Effector CD8-positive, alpha-beta T cell (primary cell): ENCODE measurements at regions not wholly inside any gene's neighbourhood (a gene's known extent, or its start where the extent isn't known, plus 50 kb on each side); places are given as distances from the start of the nearest gene placed in this dataset.

Source experiments
- DNase-seq: peaks from one replicate; lab custom pipeline; 2025; lab: John Stamatoyannopoulos, UW

- no peak for DNase-seq
These were observed 64.9 kb upstream of the GALNT9 start for GRCh38 chr12:132393991-132394949.

GRCh38 chr12:132393245-132393795 lies 63.9 kb upstream of the GALNT9 start:
- no peak for DNase-seq

DNA sequence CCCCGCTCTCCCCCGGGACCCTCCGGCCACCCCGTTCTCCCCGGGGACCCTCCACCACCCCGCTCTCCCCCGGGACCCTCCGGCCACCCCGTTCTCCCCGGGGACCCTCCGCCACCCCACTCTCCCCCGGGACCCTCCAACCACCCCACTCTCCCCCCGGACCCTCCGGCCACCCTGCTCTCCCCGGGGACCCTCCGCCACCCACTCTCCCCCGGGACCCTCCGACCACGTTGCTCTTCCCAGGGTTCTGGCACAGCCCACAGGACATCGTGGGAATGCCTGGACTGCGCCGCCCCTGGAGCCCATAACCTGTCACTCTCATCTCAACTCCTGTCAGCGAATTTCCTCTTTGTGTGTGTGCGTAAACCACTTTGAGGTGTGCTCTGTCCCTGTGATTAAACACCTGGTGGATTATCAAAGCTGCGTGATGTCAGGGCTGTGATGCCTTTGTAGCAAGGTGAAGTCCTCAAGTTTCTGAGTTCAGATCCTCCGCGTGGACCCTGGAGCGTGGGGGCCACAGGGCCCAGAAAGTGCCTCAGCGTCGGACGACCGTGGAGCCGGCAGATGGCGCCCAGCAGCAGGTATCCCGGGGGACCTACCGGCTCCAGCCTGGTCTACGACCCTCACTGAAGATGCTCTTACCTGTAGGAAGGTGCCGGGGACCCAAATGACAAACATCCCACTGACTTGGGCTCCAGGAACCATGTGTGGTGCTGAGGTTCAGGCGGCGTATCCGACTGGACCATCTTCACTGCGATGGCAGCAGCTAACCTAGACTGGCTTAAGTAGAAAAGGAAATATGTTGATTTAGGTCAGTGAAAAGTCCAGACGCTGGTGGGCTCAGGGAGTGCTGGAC lies 63.2 kb upstream of the GALNT9 start:
- no peak for DNase-seq

DNA sequence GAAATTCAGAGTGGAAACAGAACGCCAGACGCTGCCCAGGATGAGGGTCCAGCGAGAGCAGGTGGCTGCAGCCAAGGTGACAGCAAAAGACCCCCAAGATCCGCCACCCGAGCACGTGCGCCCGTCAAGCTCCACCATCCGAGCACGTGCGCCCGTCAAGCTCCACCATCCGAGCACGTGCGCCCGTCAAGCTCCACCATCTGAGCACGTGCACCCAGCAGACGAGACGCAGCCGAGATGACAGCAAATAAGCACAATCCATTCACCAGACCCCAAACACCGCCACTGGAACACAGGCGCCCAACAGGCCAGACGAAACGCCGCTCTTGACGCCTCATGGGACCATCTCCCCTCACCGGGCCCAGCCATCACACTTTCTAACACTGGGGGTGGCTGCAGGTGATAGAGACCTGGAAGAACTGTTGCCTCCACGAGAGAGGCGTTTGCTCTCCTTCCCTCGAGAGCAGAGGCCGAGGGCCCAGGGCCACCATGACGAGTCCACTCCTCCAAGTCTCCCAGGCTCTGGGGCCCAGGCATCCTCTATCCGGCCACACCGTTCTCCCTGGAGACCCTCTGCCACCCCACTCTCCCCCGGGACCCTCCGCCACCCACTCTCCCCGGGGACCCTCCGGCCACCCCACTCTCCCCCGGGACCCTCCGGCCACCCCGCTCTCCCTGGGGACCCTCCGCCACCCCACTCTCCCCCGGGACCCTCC lies 62.1 kb upstream of the GALNT9 start:
- no peak for DNase-seq

- no peak for DNase-seq
These were observed 61.1 kb upstream of the GALNT9 start for GRCh38 chr12:132390287-132391076.

GRCh38 chr12:132389526-132390286 lies 60.3 kb upstream of the GALNT9 start:
- no peak for DNase-seq

DNA sequence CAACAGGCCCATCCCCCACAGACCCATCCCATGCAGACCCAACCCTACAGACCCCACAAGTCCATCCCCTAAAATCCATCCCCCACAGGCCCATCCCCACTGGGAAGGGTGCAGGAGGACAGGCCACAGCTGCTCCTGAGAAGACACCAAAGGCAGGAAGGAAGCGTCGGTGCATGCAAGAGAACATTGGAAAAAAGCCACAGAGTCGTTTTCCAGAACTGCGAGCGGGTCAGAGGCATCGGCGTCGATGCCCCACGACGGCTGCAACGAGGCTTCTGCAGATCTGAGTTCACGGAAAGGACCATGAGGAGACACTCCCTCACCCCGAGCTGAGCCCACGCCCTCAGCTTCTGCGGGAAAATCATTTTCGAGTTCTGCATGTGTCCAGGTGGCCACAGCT lies 59.6 kb upstream of the GALNT9 start:
- no peak for DNase-seq

- DNase-seq = no peak
These were observed 59.1 kb upstream of the GALNT9 start for GRCh38 chr12:132388379-132389015.

DNA sequence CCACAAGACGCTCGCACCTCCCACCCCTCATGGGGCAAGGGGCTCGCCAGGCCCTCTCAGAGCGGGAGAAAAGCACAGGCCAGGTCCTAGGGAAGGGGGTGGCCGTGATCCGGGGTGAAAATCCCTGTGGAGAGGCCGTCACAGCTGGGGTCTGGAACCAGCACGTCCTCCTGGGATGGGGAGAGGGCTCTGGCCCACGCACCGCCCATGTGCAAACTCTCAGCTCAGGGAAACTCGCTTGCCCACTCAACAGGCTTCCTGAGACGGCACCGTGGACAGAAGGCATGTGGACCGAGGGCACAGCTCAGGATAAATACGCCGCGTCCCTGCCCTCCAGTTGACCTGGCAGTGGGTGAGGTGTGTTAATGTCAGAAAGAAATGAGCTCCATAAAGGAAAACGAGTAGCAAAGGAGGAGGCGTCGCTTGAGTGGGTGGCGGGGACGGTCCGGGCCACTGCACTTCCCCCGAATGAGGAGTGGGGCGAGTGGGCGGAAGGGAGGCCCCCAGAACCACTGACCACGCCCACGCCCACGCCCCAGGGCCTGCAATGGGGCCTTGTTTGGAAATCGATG lies 57.6 kb upstream of the GALNT9 start:
- DNase-seq = no peak

DNA sequence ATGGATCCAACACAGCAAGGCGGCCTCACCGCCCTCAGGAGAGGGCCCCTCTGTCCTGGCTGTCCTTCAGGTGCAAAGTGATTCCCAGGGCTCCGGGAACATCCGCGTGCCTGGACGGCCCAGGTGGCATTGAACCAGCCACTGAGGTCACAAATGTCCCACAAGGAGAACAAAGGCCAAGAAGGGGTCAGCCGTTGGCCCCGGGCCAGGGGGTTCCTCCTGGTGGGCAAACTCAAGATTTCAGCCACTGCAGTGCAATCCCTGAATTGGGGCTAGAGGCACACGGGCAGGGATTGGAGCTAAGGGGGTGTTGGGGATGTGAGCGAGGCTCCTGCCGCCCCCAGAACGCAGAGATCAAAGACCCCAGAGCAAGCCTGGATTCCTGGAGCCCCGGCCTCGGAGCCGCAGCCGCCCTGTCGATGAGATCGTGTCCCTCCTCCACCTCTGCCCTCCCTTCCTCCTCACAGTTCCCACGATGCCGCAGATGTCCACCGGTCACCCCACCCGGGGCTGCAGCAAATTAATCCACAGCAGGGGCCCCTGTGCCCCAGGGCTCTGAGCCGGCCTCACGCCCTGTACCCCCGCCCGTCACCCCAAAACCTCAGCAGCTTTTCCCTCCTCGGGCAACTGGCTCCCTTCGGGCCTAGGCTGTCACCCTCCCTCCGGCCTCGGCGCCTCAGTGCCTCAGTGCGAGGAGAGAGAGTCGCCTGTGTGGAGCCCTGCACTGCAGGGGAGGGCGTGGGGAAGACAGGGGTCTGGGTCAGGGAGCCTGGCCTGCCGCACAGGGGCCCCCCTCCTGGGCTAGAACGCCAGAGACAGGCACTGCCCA lies 56.7 kb upstream of the GALNT9 start:
- no peak for DNase-seq

DNA sequence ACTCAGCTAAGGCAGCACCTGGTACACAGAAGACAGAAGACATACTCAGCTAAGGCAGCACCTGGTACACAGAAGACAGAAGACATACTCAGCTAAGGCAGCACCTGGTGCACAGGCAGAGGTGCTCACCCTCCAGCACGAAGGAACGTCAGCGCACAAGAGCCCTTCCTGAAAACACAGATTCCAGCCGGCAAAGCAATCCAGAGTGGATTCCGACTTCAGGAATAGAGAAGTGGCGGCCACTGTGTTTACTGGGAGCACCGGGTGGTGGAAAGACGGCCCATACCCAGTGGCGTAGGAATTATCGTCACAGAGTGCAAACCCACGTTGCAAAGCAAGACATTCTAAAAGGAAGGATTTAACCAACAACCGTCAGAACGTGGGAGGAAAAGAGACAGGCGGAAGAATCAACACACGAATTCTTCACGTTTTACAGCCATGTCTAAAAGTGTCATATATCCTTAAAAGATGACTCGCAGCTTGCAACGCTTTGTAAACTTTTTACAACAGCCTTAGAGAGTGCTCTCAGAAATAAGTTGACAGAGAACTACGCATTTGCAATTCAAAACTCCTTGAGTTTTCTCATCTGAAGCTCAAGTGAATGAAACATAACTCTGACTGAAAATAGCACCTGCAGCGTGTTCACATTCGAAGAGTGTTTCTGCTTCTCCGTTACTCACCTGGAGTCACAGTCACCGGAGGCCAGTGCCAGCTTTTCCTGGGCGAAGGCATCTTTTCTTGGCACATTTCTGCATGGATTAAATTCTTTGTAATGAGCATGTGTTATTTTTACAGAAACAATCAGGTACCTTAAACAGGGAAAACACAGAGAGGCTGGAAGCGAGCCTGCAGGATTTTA lies 55.8 kb upstream of the GALNT9 start:
- DNase-seq = no peak

GRCh38 chr12:132380641-132381040 lies 51.3 kb upstream of the GALNT9 start:
- no peak for DNase-seq

DNA sequence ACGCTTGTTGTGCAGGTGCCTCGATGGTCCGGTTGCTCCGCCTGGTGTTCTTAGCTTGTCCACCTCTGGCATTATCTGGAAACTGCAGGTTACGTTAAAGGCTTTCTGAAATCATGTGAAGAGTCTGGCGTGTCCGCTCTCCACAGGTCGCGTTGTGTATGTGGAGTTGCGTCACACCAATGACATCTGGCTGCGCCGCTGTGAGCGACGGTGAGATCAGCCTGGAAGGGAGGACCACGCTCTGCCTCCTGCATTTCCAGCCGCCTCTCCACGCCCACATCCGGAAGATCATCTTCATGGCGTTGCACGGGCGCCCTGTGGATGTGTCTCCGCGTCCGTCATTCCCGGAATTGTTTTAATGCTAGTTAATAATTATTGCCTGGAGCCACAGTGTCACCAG lies 50.6 kb upstream of the GALNT9 start:
- DNase-seq = no peak

GRCh38 chr12:132379576-132379975 lies 50.2 kb upstream of the GALNT9 start:
- no peak for DNase-seq
